Heart left ventricle (tissue), 16 donors: ENCODE measurements at regions not wholly inside any gene's neighbourhood (a gene's known extent, or its start where the extent isn't known, plus 50 kb on each side); places are given as distances from the start of the nearest gene placed in this dataset.

Experiments
- ATAC-seq, 4 donors: fragments of 200-7000 bp; cut with Tn5 transposase; one replicate each; pipeline ENCODE4 v1.9.1; 2020 to 2022; ENCODE audit warnings: moderate library complexity in 4 of 4, mild to moderate bottlenecking in 3 of 4, moderate number of reproducible peaks in 1 of 4
- DNase-seq, 5 donors: peaks; one replicate each; pipeline ENCODE4 v3.0.0-alpha.2; 2020
- H3K27ac ChIP-seq, 12 donors: fragments of 200-600 bp; sonication (generic) in 4 of 12; one replicate each; pipeline versions ENCODE4 v1.5.0 to v1.8.0; 2016 to 2022; ENCODE audit warnings: mild to moderate bottlenecking in 2 of 12
- H3K27me3 ChIP-seq, 9 donors: fragments of 200-600 bp; sonication (generic) in 2 of 9; one replicate each; pipeline versions ENCODE4 v1.5.1 to v1.8.0; 2016 to 2022; ENCODE audit warnings: mild to moderate bottlenecking in 3 of 9
- H3K36me3 ChIP-seq, 9 donors: fragments of 200-600 bp; sonication (generic) in 2 of 9; one replicate each; pipeline versions ENCODE4 v1.5.0 to v1.8.0; 2018 to 2022; ENCODE audit warnings: mild to moderate bottlenecking in 2 of 9
- H3K4me1 ChIP-seq, 12 donors: fragments of 200-600 bp; sonication (generic) in 4 of 12; one replicate each; pipeline versions ENCODE4 v1.5.0 to v1.8.0; 2016 to 2022; ENCODE audit warnings: mild to moderate bottlenecking in 3 of 12
- H3K4me3 ChIP-seq, 12 donors: fragments of 200-600 bp; sonication (generic) in 4 of 12; one replicate each; pipeline versions ENCODE4 v1.5.0 to v1.8.0; 2017 to 2022; ENCODE audit warnings: mild to moderate bottlenecking in 9 of 12, moderate library complexity in 4 of 12
- H3K9me3 ChIP-seq, 12 donors: fragments of 200-600 bp; sonication (generic) in 4 of 12; one replicate each; pipeline versions ENCODE4 v1.5.0 to v1.8.0; 2016 to 2022; ENCODE audit warnings: mild to moderate bottlenecking in 1 of 12
- CTCF ChIP-seq, 12 donors: fragments of 200-600 bp; sonication (generic) in 4 of 12; IDR thresholded peaks; one replicate each; pipeline versions ENCODE4 v1.5.0 to v1.8.0; 2018 to 2022; ENCODE audit warnings: antibody characterized with exemption in 12 of 12, mild to moderate bottlenecking in 5 of 12
- POLR2A ChIP-seq, 2 donors: fragments of 450-650 bp; IDR thresholded peaks; one replicate each; pipeline ENCODE4 v1.6.1; 2017; ENCODE audit warnings: antibody characterized with exemption in 2 of 2, mild to moderate bottlenecking in 2 of 2, moderate library complexity in 2 of 2
- WGBS, 4 donors: extraction: QIAGEN DNeasy Blood & Tissue Kit in 2 of 4; methylation state at CpG; one replicate each; pipeline versions ENCODE4 v1.1.5 to v1.1.7; 2013 to 2018; 5-methylcytosine and 5-hydroxymethylcytosine counted together
- intact Hi-C, 10 donors: fragments of 100-400 bp; cut with DNase I; formaldehyde crosslinking; loops; one replicate each; pipeline versions ENCODE4 v1.11.1 to v1.14.2; 2022
- donor health status: ischemic (EF 13 %, LVEDD 7.1; RV severe dilation, severe dysfunction).
- donor health status: healthy with polysubstance abuse.
- donor health status: DM: no; HTN: yes; CAD: no.
- donor health status: DM: no; HTN: no; CAD: no.
- donor health status: ischemic (EF 25% LVEDD 6.9; RV normal size, moderate dysfunction).
- donor health status: ischemic (EF 25% LVEDD 5.7; RV mildly dilated, moderate dysfunction).
- donor health status: healthy.
- donor health status: DM: yes; HTN: yes; CAD: no.
- donor health status: ischemic (EF 35%, LVEDD 5.7; RV mildly dilated, moderate dysfunction).
- donor health status: nonischemic (EF 11% LVEDD 7.7; RV severe dilation, severe dysfunction).
- donor health status: DM: yes; HTN: yes; CAD: no.
- donor health status: PGD.
- donor health status: ischemic (EF 29% LVEDD 5.4; RV normal size, mild dysfunction).
- donor health status: nonischemic (EF 23%, LVEDD 6.1; RV moderate dilation, normal function).

- TF ChIP-seq POLR2A (IDR thresholded peaks at IDR 0.05) (no peak), CTCF (IDR thresholded peaks at IDR 0.05) (no peak)
- intact Hi-C loops: no loop called here
Observed at GRCh38 chr2:121133551-121134319, 151.3 kb downstream of the TFCP2L1 start.

GRCh38 chr2:121134728-121135127 lies 150.3 kb downstream of the TFCP2L1 start:
- no peak for DNase-seq

More at GRCh38 chr2:121133551-121134319, 151.3 kb downstream of the TFCP2L1 start:
- no peaks in the 10 kb centered on the region for H3K36me3 ChIP-seq
- H3K27ac ChIP-seq: no peak overlapping the region
- peaks cover 0 to 9% (median 0%) of the 10 kb centered on the region in 9 donors for H3K27me3 ChIP-seq
- ATAC-seq (no peak), DNase-seq (no peak)
- 77 to 86% (median 83%) methylated on average over 12 to 13 of the region's 13 CpGs for WGBS, 4 donors
- H3K4me1 ChIP-seq: no peaks in the 10 kb centered on the region
- no peaks in the 10 kb centered on the region for H3K9me3 ChIP-seq
- H3K4me3 ChIP-seq: no peak overlapping the region

GRCh38 chr2:121135168-121135853 lies 149.7 kb downstream of the TFCP2L1 start:
- H3K27me3 ChIP-seq: peaks cover 0 to 9% (median 0%) of the 10 kb centered on the region in 9 donors
- H3K4me3 ChIP-seq: no peak overlapping the region
- H3K36me3 ChIP-seq: no peaks in the 10 kb centered on the region
- 48 to 50% (median 50%) methylated on average over 2 of the region's 2 CpGs for WGBS, 4 donors
- peaks cover 0 to 6% (median 0%) of the 10 kb centered on the region in 12 donors for H3K9me3 ChIP-seq
- ATAC-seq: no peak
- DNase-seq: no peak
- intact Hi-C loops: no loop called here
- no peak overlapping the region for H3K27ac ChIP-seq
- TF ChIP-seq CTCF (IDR thresholded peaks at IDR 0.05): no peak
- no peak for TF ChIP-seq POLR2A (IDR thresholded peaks at IDR 0.05)
- no peaks in the 10 kb centered on the region for H3K4me1 ChIP-seq

More at GRCh38 chr2:121134728-121135127, 150.3 kb downstream of the TFCP2L1 start:
- Histone ChIP-seq H3K9me3 (peaks cover 0 to 1% (median 0%) of the 10 kb centered on the region in 12 donors), H3K27me3 (peaks cover 0 to 9% (median 0%) of the 10 kb centered on the region in 9 donors), H3K27ac (no peak overlapping the region), H3K4me1 (no peaks in the 10 kb centered on the region), H3K4me3 (no peak overlapping the region), H3K36me3 (no peaks in the 10 kb centered on the region)
- intact Hi-C loops: no loop called here
- no peak for ATAC-seq
- no peak for TF ChIP-seq POLR2A (IDR thresholded peaks at IDR 0.05)
- no peak for TF ChIP-seq CTCF (IDR thresholded peaks at IDR 0.05)
- 81 to 85% (median 81%) methylated on average over 8 of the region's 8 CpGs for WGBS, 4 donors

- no peak for ATAC-seq
- H3K27me3 ChIP-seq: peaks cover 0 to 9% (median 0%) of the 10 kb centered on the region in 9 donors
- WGBS, 4 donors: 77 to 81% (median 80%) methylated on average over 3 of the region's 3 CpGs
Observed at GRCh38 chr2:121136323-121136722, 148.7 kb downstream of the TFCP2L1 start.

More at GRCh38 chr2:121136323-121136722, 148.7 kb downstream of the TFCP2L1 start:
- no peaks in the 10 kb centered on the region for H3K36me3 ChIP-seq
- peaks cover 0 to 7% (median 0%) of the 10 kb centered on the region in 12 donors for H3K9me3 ChIP-seq
- intact Hi-C loops: no loop called here
- no peak overlapping the region for H3K4me3 ChIP-seq
- TF ChIP-seq POLR2A (IDR thresholded peaks at IDR 0.05) (no peak), CTCF (IDR thresholded peaks at IDR 0.05) (no peak)
- no peaks in the 10 kb centered on the region for H3K4me1 ChIP-seq
- H3K27ac ChIP-seq: no peak overlapping the region
- DNase-seq: no peak
